ENCODE measurements at regions not wholly inside any gene's neighbourhood (a gene's known extent, or its start where the extent isn't known, plus 50 kb on each side); places are given as distances from the start of the nearest gene placed in this dataset.

DNA sequence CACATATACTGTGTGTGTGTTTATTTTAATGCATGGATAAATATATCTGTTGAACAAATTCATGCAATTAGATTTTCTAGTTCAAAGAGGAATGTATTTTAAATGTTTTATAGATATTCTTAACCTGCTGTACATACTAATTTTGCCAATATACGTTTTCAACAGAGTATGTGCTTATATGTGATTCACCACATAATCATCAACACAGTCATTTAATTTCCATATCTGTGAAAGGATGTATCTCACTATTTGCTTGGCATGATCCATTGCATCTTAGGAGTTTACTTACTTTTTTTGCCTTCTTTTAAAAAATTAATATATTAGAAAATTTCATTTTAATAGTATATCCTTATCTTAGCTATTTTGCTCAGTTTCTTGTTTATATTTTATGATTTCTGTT is 902.3 kb upstream of the CITED2 start:
- Histone ChIP-seq H3K36me3 (ENCODE audit: control insufficient read depth, insufficient read depth, low read length) (no peaks in the 10 kb centered on the region), H3K4me3 (ENCODE audit: low read depth, low read length) (no peak overlapping the region), H3K27me3 (ENCODE audit: control insufficient read depth, insufficient read depth, low read length) (no peaks in the 10 kb centered on the region)
- FAIRE-seq (no peak), DNase-seq (ENCODE audit: low read depth) (peak; percentile 80)
- TF ChIP-seq, protein P1, sequence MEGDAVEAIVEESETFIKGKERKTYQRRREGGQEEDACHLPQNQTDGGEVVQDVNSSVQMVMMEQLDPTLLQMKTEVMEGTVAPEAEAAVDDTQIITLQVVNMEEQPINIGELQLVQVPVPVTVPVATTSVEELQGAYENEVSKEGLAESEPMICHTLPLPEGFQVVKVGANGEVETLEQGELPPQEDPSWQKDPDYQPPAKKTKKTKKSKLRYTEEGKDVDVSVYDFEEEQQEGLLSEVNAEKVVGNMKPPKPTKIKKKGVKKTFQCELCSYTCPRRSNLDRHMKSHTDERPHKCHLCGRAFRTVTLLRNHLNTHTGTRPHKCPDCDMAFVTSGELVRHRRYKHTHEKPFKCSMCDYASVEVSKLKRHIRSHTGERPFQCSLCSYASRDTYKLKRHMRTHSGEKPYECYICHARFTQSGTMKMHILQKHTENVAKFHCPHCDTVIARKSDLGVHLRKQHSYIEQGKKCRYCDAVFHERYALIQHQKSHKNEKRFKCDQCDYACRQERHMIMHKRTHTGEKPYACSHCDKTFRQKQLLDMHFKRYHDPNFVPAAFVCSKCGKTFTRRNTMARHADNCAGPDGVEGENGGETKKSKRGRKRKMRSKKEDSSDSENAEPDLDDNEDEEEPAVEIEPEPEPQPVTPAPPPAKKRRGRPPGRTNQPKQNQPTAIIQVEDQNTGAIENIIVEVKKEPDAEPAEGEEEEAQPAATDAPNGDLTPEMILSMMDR (IDR thresholded peaks at IDR 0.05; ENCODE audit: insufficient read depth, low read length, severe bottlenecking): no peak

DNA sequence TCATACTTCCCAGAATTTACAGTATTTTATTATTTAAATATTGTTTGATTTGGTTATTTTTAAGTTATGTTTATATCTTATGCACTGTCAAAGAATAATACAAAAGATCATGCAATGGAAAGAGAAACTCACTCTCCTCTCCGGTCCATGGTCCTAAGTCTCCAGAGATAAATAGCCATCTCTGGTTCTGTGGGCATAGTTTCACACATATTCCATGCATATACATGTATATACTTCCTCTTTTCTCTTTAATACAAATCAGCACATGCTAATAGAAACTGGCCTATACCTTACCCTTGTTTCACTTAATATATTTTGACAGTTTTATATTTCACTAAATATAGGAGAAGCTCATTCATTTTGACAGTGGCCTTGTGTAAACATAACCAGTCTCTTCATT is 901.7 kb upstream of the CITED2 start:
- TF ChIP-seq, protein P1 (IDR thresholded peaks at IDR 0.05; ENCODE audit: insufficient read depth, low read length, severe bottlenecking): no peak
- no peak overlapping the region for H3K4me3 ChIP-seq (ENCODE audit: low read depth, low read length)
- DNase-seq (ENCODE audit: low read depth) (no peak), FAIRE-seq (no peak)
- H3K36me3 ChIP-seq (ENCODE audit: control insufficient read depth, insufficient read depth, low read length): no peaks in the 10 kb centered on the region
- H3K27me3 ChIP-seq (ENCODE audit: control insufficient read depth, insufficient read depth, low read length): no peaks in the 10 kb centered on the region

DNA sequence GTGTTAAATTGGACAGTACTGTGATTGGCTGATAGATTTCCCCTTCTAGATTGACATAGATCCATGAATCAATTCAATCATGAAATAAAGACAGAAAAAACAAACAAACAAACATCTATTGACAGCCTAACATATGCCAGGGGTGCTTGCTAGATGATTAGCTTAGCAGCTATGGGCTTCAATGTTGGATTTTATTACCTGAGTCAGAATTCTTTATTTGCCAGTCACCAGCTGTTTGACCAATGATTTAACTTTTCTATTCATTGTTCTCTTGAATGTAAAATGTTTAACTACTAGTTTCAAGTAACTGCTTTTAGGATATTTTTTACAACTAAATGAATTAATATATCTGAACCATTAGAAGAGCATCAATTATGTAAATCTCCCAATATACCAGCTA is 901.3 kb upstream of the CITED2 start:
- Histone ChIP-seq H3K4me3 (ENCODE audit: low read depth, low read length) (no peak overlapping the region), H3K27me3 (ENCODE audit: control insufficient read depth, insufficient read depth, low read length) (no peaks in the 10 kb centered on the region), H3K36me3 (ENCODE audit: control insufficient read depth, insufficient read depth, low read length) (no peaks in the 10 kb centered on the region)
- FAIRE-seq (no peak), DNase-seq (ENCODE audit: low read depth) (peak; percentile 39)
- TF ChIP-seq, protein P1 (IDR thresholded peaks at IDR 0.05; ENCODE audit: insufficient read depth, low read length, severe bottlenecking): no peak

GRCh38 chr6:140274548-140274947 is 900.1 kb upstream of the CITED2 start:
- TF ChIP-seq, protein P1 (IDR thresholded peaks at IDR 0.05; ENCODE audit: insufficient read depth, low read length, severe bottlenecking): no peak
- H3K36me3 ChIP-seq (ENCODE audit: control insufficient read depth, insufficient read depth, low read length): no peaks in the 10 kb centered on the region
- no peaks in the 10 kb centered on the region for H3K27me3 ChIP-seq (ENCODE audit: control insufficient read depth, insufficient read depth, low read length)
- FAIRE-seq: no peak
- no peak for DNase-seq (ENCODE audit: low read depth)
- no peak overlapping the region for H3K4me3 ChIP-seq (ENCODE audit: low read depth, low read length)

- DNase-seq (ENCODE audit: low read depth) (no peak), FAIRE-seq (no peak)
- TF ChIP-seq, protein P1 (IDR thresholded peaks at IDR 0.05; ENCODE audit: insufficient read depth, low read length, severe bottlenecking): no peak
- no peak overlapping the region for H3K4me3 ChIP-seq (ENCODE audit: low read depth, low read length)
- H3K36me3 ChIP-seq (ENCODE audit: control insufficient read depth, insufficient read depth, low read length): no peaks in the 10 kb centered on the region
- H3K27me3 ChIP-seq (ENCODE audit: control insufficient read depth, insufficient read depth, low read length): no peaks in the 10 kb centered on the region
These were observed 897.4 kb upstream of the CITED2 start for GRCh38 chr6:140271759-140272377.

DNA sequence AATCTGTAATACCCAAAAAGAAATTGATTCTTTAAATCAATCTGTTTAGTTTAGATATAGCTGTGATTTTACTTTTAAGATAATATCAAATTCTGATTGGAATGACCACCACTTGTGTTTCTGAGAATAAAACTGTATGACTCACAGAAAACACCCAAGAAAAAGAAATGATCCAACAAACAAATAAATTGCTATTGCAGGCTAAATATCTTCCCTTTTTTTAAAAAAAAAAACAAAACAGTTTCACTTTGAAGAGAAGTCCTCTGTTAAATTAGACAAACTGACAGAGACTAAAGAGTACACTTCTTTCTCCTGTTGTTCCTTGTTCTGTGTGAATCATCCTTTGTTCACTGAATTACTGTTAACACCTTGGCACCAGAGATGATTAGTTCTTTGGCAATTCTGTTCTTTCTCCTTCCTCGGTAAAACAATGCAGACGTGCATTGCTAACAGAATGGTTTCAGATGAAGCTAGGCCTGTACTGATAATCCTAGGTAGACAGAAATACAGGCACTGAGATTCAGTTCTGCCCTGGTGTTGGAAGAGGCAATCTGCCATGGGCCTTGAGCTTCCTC is 895.2 kb upstream of the CITED2 start:
- peak; percentile 85 for DNase-seq (ENCODE audit: low read depth)
- TF ChIP-seq, protein P1 (IDR thresholded peaks at IDR 0.05; ENCODE audit: insufficient read depth, low read length, severe bottlenecking): no peak
- Histone ChIP-seq H3K27me3 (ENCODE audit: control insufficient read depth, insufficient read depth, low read length) (no peaks in the 10 kb centered on the region), H3K36me3 (ENCODE audit: control insufficient read depth, insufficient read depth, low read length) (no peaks in the 10 kb centered on the region), H3K4me3 (ENCODE audit: low read depth, low read length) (no peak overlapping the region)
- peak; percentile 62 for FAIRE-seq

Data from bronchial epithelial cell (primary cell).